ENCODE measurements at regions not wholly inside any gene's neighbourhood (a gene's known extent, or its start where the extent isn't known, plus 50 kb on each side); places are given as distances from the start of the nearest gene placed in this dataset.
"Not testable (repeated sequence)": the region's sequence is repeated elsewhere in the genome, so short reads cannot be mapped to it uniquely, and the experiment has no call there.

- DNase-seq: no peak
Observed at GRCh38 chr2:18304849-18305248, 255.6 kb downstream of the RDH14 start.

GRCh38 chr2:18301421-18302139, 258.9 kb downstream of the RDH14 start:
- DNase-seq: no peak

GRCh38 chr2:18299423-18300212, 260.8 kb downstream of the RDH14 start:
- DNase-seq: no peak

GRCh38 chr2:18297534-18298058, 262.9 kb downstream of the RDH14 start:
- DNase-seq: no peak

GRCh38 chr2:18290386-18290785, 270.1 kb downstream of the RDH14 start:
- DNase-seq: no peak

- DNase-seq: no peak
Observed at GRCh38 chr2:18286897-18287296, 273.6 kb downstream of the RDH14 start.

GRCh38 chr2:18284331-18284730, 276.1 kb downstream of the RDH14 start:
- DNase-seq: no peak

- no peak for DNase-seq
Observed at GRCh38 chr2:18282026-18282425, 278.4 kb downstream of the RDH14 start.

GRCh38 chr2:18276583-18277075, 283.8 kb downstream of the RDH14 start:
- DNase-seq: no peak

GRCh38 chr2:18273205-18273604, 287.2 kb downstream of the RDH14 start:
- no peak for DNase-seq

- no peak for DNase-seq
Observed at GRCh38 chr2:18272148-18272494, 288.3 kb downstream of the RDH14 start.

- no peak for DNase-seq
Observed at GRCh38 chr2:18271370-18272147, 288.9 kb downstream of the RDH14 start.

- no peak for DNase-seq
Observed at GRCh38 chr2:18268400-18268799, 292.1 kb downstream of the RDH14 start.

GRCh38 chr2:18267501-18267900, 293.0 kb downstream of the RDH14 start:
- DNase-seq: no peak

GRCh38 chr2:18266699-18267098, 293.8 kb downstream of the RDH14 start:
- DNase-seq: not testable (repeated sequence)

- DNase-seq: no peak
Observed at GRCh38 chr2:18265614-18266586, 294.6 kb downstream of the RDH14 start.

- no peak for DNase-seq
Observed at GRCh38 chr2:18262601-18263000, 297.9 kb downstream of the RDH14 start.

- no peak for DNase-seq
Observed at GRCh38 chr2:18253686-18254197, 306.7 kb downstream of the RDH14 start.

- no peak for DNase-seq
Observed at GRCh38 chr2:18251486-18251885, 309.0 kb downstream of the RDH14 start.

- no peak for DNase-seq
Observed at GRCh38 chr2:18247282-18248110, 313.0 kb downstream of the RDH14 start.

- DNase-seq: peak; percentile 14
Observed at GRCh38 chr2:18245375-18245774, 315.1 kb downstream of the RDH14 start.

Measured in NCI-H1092 treated with DMSO at 0.1 percent for 48 hours (cell line).